Colonic mucosa (tissue), 4 donors: ENCODE measurements at regions not wholly inside any gene's neighbourhood (a gene's known extent, or its start where the extent isn't known, plus 50 kb on each side); places are given as distances from the start of the nearest gene placed in this dataset.

Experiments used
- DNase-seq: peaks from one replicate; pipeline ENCODE4 v3.0.0-alpha.2; 2020
- H3K27ac ChIP-seq: fragments of 200-600 bp; one replicate; pipeline ENCODE4 v1.8.0; 2021
- H3K27me3 ChIP-seq: fragments of 200-600 bp; one replicate; pipeline ENCODE4 v1.8.0; 2021
- H3K36me3 ChIP-seq: fragments of 200-600 bp; one replicate; pipeline ENCODE4 v1.8.0; 2021
- H3K4me1 ChIP-seq: fragments of 200-600 bp; one replicate; pipeline ENCODE4 v1.8.0; 2021; ENCODE audit warnings: mild to moderate bottlenecking
- H3K4me3 ChIP-seq: fragments of 200-600 bp; one replicate; pipeline ENCODE4 v1.8.0; 2021
- H3K9ac ChIP-seq, 2 donors: one replicate each; pipeline ENCODE4 v1.7.0; 2013; ENCODE audit warnings: control low read depth in 2 of 2, low read depth in 2 of 2, low read length in 2 of 2
- H3K9me3 ChIP-seq: fragments of 200-600 bp; one replicate; pipeline ENCODE4 v1.8.0; 2021
- intact Hi-C: fragments of 100-400 bp; cut with DNase I; formaldehyde crosslinking; loops from one replicate; pipeline ENCODE4 v1.14.1; 2022
- TF ChIP-seq, protein P1 (sequence below): fragments of 200-600 bp; IDR thresholded peaks from one replicate; pipeline ENCODE4 v1.8.0; 2022; ENCODE audit warnings: antibody characterized with exemption, mild to moderate bottlenecking
- donor health status: healthy.
- donor health status: DM: no; HTN: no; CAD: no.
- donor health status: DM: no; HTN: no; CAD: no.

DNA sequence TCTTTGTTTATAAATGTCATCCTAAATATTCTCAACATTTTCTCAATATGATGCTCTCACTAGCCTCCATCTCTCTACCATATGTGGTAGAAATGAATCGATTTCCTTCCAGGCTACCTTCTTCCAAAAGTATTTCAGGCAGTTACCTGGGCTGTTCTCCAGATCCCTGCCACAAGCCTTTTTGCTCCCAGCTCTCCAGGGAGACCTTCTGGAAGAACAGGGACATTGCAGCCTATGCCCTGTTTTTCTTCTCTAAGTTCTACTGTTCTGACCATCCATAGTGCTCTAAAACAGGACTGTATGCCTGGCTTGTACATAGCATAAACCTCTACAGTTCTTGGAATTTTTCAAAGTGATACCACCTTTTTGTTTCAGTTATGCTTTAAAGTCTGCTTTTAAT is 552.8 kb downstream of the ANKRD7 start:
- DNase-seq, result no peak
- intact Hi-C loops, result no loop called here
- Histone ChIP-seq H3K36me3 (no peaks in the 10 kb centered on the region), H3K9ac (no peak overlapping the region), H3K4me3 (no peak overlapping the region), H3K27me3 (no peaks in the 10 kb centered on the region), H3K27ac (no peak overlapping the region), H3K4me1 (no peaks in the 10 kb centered on the region), H3K9me3 (no peaks in the 10 kb centered on the region)
- TF ChIP-seq, protein P1, sequence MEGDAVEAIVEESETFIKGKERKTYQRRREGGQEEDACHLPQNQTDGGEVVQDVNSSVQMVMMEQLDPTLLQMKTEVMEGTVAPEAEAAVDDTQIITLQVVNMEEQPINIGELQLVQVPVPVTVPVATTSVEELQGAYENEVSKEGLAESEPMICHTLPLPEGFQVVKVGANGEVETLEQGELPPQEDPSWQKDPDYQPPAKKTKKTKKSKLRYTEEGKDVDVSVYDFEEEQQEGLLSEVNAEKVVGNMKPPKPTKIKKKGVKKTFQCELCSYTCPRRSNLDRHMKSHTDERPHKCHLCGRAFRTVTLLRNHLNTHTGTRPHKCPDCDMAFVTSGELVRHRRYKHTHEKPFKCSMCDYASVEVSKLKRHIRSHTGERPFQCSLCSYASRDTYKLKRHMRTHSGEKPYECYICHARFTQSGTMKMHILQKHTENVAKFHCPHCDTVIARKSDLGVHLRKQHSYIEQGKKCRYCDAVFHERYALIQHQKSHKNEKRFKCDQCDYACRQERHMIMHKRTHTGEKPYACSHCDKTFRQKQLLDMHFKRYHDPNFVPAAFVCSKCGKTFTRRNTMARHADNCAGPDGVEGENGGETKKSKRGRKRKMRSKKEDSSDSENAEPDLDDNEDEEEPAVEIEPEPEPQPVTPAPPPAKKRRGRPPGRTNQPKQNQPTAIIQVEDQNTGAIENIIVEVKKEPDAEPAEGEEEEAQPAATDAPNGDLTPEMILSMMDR, result no peak

GRCh38 chr7:118792682-118793081 is 568.2 kb downstream of the ANKRD7 start:
- Histone ChIP-seq H3K36me3 (no peaks in the 10 kb centered on the region), H3K27me3 (no peaks in the 10 kb centered on the region), H3K9ac (no peak overlapping the region), H3K4me3 (no peak overlapping the region), H3K4me1 (no peaks in the 10 kb centered on the region), H3K9me3 (no peaks in the 10 kb centered on the region), H3K27ac (no peak overlapping the region)
- intact Hi-C loops, result no loop called here
- no peak for DNase-seq
- TF ChIP-seq, protein P1, result no peak

DNA sequence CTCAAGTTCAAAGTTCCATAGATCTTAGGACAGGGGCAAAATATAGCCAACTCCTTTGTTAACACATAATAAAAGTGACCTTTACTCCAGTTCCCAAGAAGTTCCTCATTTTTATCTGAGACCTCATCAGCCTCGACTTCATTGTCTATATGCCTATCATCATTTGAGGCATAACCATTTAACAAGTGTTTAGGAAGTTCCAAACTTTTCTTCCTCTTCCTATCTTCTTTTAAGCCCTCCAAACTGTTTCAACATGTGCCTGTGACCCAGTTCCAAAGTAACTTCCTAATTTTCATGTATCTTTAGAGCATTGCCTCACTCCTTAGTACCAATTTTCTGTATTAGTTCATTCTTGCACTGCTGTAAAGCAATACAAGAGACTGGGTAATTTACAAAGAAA is 569.1 kb downstream of the ANKRD7 start:
- TF ChIP-seq, protein P1, result no peak
- H3K36me3 ChIP-seq, result no peaks in the 10 kb centered on the region
- intact Hi-C loops, result no loop called here

DNA sequence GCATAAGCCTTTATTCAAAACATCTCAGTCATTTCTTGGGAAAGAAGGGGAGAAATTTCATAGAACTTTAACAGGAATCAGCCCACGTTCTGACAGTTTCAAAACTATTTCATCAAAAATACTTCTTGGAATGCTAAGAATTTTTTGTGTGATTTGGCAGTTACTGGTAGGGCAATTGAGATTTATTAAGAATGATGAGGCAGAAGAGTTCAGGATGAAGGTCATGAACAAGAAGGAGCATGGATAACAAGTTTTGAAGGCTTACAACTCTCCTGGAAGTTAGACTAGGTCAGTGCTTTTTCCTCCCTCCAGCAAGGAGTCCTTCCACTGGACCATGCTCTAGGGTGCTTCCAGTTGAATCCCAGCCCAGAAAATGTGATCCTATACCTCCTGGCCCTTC is 569.9 kb downstream of the ANKRD7 start:
- TF ChIP-seq, protein P1, result no peak
- H3K27ac ChIP-seq, result no peak overlapping the region
- intact Hi-C loops, result no loop called here

More for the DNA sequence above, 569.1 kb downstream of the ANKRD7 start:
- Histone ChIP-seq H3K9ac (no peak overlapping the region), H3K9me3 (no peaks in the 10 kb centered on the region), H3K4me3 (no peak overlapping the region), H3K27ac (no peak overlapping the region), H3K4me1 (no peaks in the 10 kb centered on the region), H3K27me3 (no peaks in the 10 kb centered on the region)
- no peak for DNase-seq

GRCh38 chr7:118801366-118801765 is 576.9 kb downstream of the ANKRD7 start:
- no peaks in the 10 kb centered on the region for H3K27me3 ChIP-seq
- H3K36me3 ChIP-seq, result no peaks in the 10 kb centered on the region
- intact Hi-C loops, result no loop called here
- DNase-seq, result no peak
- no peak overlapping the region for H3K27ac ChIP-seq
- TF ChIP-seq, protein P1, result no peak
- no peaks in the 10 kb centered on the region for H3K9me3 ChIP-seq
- no peaks in the 10 kb centered on the region for H3K4me1 ChIP-seq
- no peak overlapping the region for H3K4me3 ChIP-seq
- H3K9ac ChIP-seq, result no peak overlapping the region

More for the DNA sequence above, 569.9 kb downstream of the ANKRD7 start:
- DNase-seq, result no peak
- no peaks in the 10 kb centered on the region for H3K4me1 ChIP-seq
- no peaks in the 10 kb centered on the region for H3K36me3 ChIP-seq
- no peak overlapping the region for H3K4me3 ChIP-seq
- H3K9me3 ChIP-seq, result no peaks in the 10 kb centered on the region
- H3K27me3 ChIP-seq, result no peaks in the 10 kb centered on the region
- no peak overlapping the region for H3K9ac ChIP-seq

- no peaks in the 10 kb centered on the region for H3K27me3 ChIP-seq
- H3K4me3 ChIP-seq, result no peak overlapping the region
- no peak overlapping the region for H3K9ac ChIP-seq
- intact Hi-C loops, result no loop called here
- no peaks in the 10 kb centered on the region for H3K4me1 ChIP-seq
- no peak overlapping the region for H3K27ac ChIP-seq
- no peaks in the 10 kb centered on the region for H3K36me3 ChIP-seq
- DNase-seq, result no peak
- TF ChIP-seq, protein P1, result no peak
- no peaks in the 10 kb centered on the region for H3K9me3 ChIP-seq
Observed at GRCh38 chr7:118802726-118803125, 578.2 kb downstream of the ANKRD7 start.
